ENCODE measurements at regions not wholly inside any gene's neighbourhood (a gene's known extent, or its start where the extent isn't known, plus 50 kb on each side); places are given as distances from the start of the nearest gene placed in this dataset.
"Not testable (repeated sequence)": the region's sequence is repeated elsewhere in the genome, so short reads cannot be mapped to it uniquely, and the experiment has no call there.

GRCh38 chr1:14320986-14321385, 277.5 kb upstream of the KAZN start:
- no peak for DNase-seq

GRCh38 chr1:14321422-14321821, 277.1 kb upstream of the KAZN start:
- DNase-seq = no peak

- DNase-seq = no peak
Measured at GRCh38 chr1:14323568-14324247, 274.8 kb upstream of the KAZN start.

- DNase-seq = no peak
Measured at GRCh38 chr1:14324248-14324630, 274.2 kb upstream of the KAZN start.

GRCh38 chr1:14326857-14327256, 271.6 kb upstream of the KAZN start:
- no peak for DNase-seq

GRCh38 chr1:14328685-14329084, 269.8 kb upstream of the KAZN start:
- no peak for DNase-seq

- DNase-seq = no peak
Measured at GRCh38 chr1:14332158-14332557, 266.3 kb upstream of the KAZN start.

GRCh38 chr1:14334336-14335176, 263.9 kb upstream of the KAZN start:
- no peak for DNase-seq

GRCh38 chr1:14338509-14338908, 260.0 kb upstream of the KAZN start:
- DNase-seq = no peak

GRCh38 chr1:14339288-14339687, 259.2 kb upstream of the KAZN start:
- no peak for DNase-seq

- DNase-seq = no peak
Measured at GRCh38 chr1:14340002-14340785, 258.3 kb upstream of the KAZN start.

- DNase-seq = no peak
Measured at GRCh38 chr1:14341147-14341546, 257.3 kb upstream of the KAZN start.

GRCh38 chr1:14345946-14346550, 252.4 kb upstream of the KAZN start:
- DNase-seq = no peak

- no peak for DNase-seq
Measured at GRCh38 chr1:14347186-14347585, 251.3 kb upstream of the KAZN start.

- no peak for DNase-seq
Measured at GRCh38 chr1:14347776-14348175, 250.7 kb upstream of the KAZN start.

GRCh38 chr1:14350197-14350596, 248.3 kb upstream of the KAZN start:
- DNase-seq = no peak

GRCh38 chr1:14352897-14353296, 245.6 kb upstream of the KAZN start:
- DNase-seq = no peak

- DNase-seq = not testable (repeated sequence)
Measured at GRCh38 chr1:14361005-14361404, 237.5 kb upstream of the KAZN start.

- no peak for DNase-seq
Measured at GRCh38 chr1:14362331-14362730, 236.2 kb upstream of the KAZN start.

GRCh38 chr1:14363036-14363590, 235.4 kb upstream of the KAZN start:
- DNase-seq = no peak

- no peak for DNase-seq
Measured at GRCh38 chr1:14363707-14364413, 234.6 kb upstream of the KAZN start.

GRCh38 chr1:14365301-14365988, 233.0 kb upstream of the KAZN start:
- no peak for DNase-seq

Data from CD4-positive, alpha-beta T cell treated with Interleukin-12 subunit alpha and Interleukin-12 subunit beta, for 1 hour (primary cell).